Peyer's patch (tissue), 4 donors: ENCODE measurements at regions not wholly inside any gene's neighbourhood (a gene's known extent, or its start where the extent isn't known, plus 50 kb on each side); places are given as distances from the start of the nearest gene placed in this dataset.

Experiments
- DNase-seq, 3 donors: peaks; one replicate each; pipeline ENCODE4 v3.0.0-alpha.2; 2017 to 2019
- H3K27ac ChIP-seq, 4 donors: fragments of 200-600 bp; sonication (generic); one replicate each; pipeline ENCODE4 v1.5.1; 2016 to 2019
- H3K27me3 ChIP-seq, 2 donors: fragments of 200-600 bp; sonication (generic); one replicate each; pipeline ENCODE4 v1.5.1; 2019
- H3K36me3 ChIP-seq, 3 donors: fragments of 200-600 bp; sonication (generic); one replicate each; pipeline ENCODE4 v1.5.1; 2016 to 2019
- H3K4me1 ChIP-seq, 4 donors: fragments of 200-600 bp; sonication (generic); one replicate each; pipeline ENCODE4 v1.5.1; 2016 to 2019
- H3K4me3 ChIP-seq, 4 donors: fragments of 200-600 bp; sonication (generic); 1 replicate in 3 of 4; 2 replicates in 1 of 4; pipeline ENCODE4 v1.5.1; 2016 to 2019; ENCODE audit warnings: mild to moderate bottlenecking in 1 of 4
- H3K9me3 ChIP-seq, 4 donors: fragments of 200-600 bp; sonication (generic); one replicate each; pipeline ENCODE4 v1.5.1; 2016 to 2019; ENCODE audit warnings: mild to moderate bottlenecking in 1 of 4
- CTCF ChIP-seq, 6 experiments: fragments of 450-650 bp in 4 of 6; fragments of 200-600 bp in 2 of 6; sonication (generic) in 1 of 6; IDR thresholded peaks; one replicate each; pipeline ENCODE4 v1.5.1; 2017 to 2019; ENCODE audit warnings: antibody characterized with exemption in 6 of 6, mild to moderate bottlenecking in 3 of 6, moderate library complexity in 1 of 6
- POLR2A ChIP-seq, 2 donors: fragments of 450-650 bp; IDR thresholded peaks; one replicate each; pipeline ENCODE4 v1.5.1; 2017; ENCODE audit warnings: antibody characterized with exemption in 2 of 2, mild to moderate bottlenecking in 2 of 2, moderate library complexity in 2 of 2

- Histone ChIP-seq H3K4me1 (no peaks in the 10 kb centered on the region), H3K36me3 (no peaks in the 10 kb centered on the region), H3K27ac (no peak overlapping the region), H3K9me3 (no peaks in the 10 kb centered on the region), H3K27me3 (no peaks in the 10 kb centered on the region), H3K4me3 (no peak overlapping the region)
- no peak for TF ChIP-seq POLR2A (IDR thresholded peaks at IDR 0.05)
- TF ChIP-seq CTCF (IDR thresholded peaks at IDR 0.05): no peak
- DNase-seq: no peak
These were observed 337.6 kb upstream of the CHRM2 start for GRCh38 chr7:136530831-136531230.

- H3K27ac ChIP-seq: no peak overlapping the region
- H3K9me3 ChIP-seq: no peaks in the 10 kb centered on the region
- no peak for TF ChIP-seq POLR2A (IDR thresholded peaks at IDR 0.05)
- no peak for TF ChIP-seq CTCF (IDR thresholded peaks at IDR 0.05)
- DNase-seq: no peak
- no peaks in the 10 kb centered on the region for H3K27me3 ChIP-seq
- H3K4me1 ChIP-seq: no peaks in the 10 kb centered on the region
- H3K4me3 ChIP-seq: no peak overlapping the region
- no peaks in the 10 kb centered on the region for H3K36me3 ChIP-seq
These were observed 340.1 kb upstream of the CHRM2 start for GRCh38 chr7:136528329-136528728.

GRCh38 chr7:136527554-136527953 is 340.9 kb upstream of the CHRM2 start:
- no peak for DNase-seq
- Histone ChIP-seq H3K36me3 (no peaks in the 10 kb centered on the region), H3K4me1 (no peaks in the 10 kb centered on the region), H3K27me3 (no peaks in the 10 kb centered on the region), H3K9me3 (no peaks in the 10 kb centered on the region), H3K27ac (no peak overlapping the region), H3K4me3 (no peak overlapping the region)
- TF ChIP-seq CTCF (IDR thresholded peaks at IDR 0.05) (no peak), POLR2A (IDR thresholded peaks at IDR 0.05) (no peak)

GRCh38 chr7:136526408-136527105 is 341.9 kb upstream of the CHRM2 start:
- DNase-seq: no peak
- H3K4me1 ChIP-seq: no peaks in the 10 kb centered on the region
- H3K4me3 ChIP-seq: no peak overlapping the region
- no peaks in the 10 kb centered on the region for H3K27me3 ChIP-seq
- no peak for TF ChIP-seq CTCF (IDR thresholded peaks at IDR 0.05)
- TF ChIP-seq POLR2A (IDR thresholded peaks at IDR 0.05): no peak
- no peak overlapping the region for H3K27ac ChIP-seq
- H3K9me3 ChIP-seq: no peaks in the 10 kb centered on the region
- H3K36me3 ChIP-seq: no peaks in the 10 kb centered on the region

- Histone ChIP-seq H3K27ac (no peak overlapping the region), H3K36me3 (no peaks in the 10 kb centered on the region), H3K9me3 (no peaks in the 10 kb centered on the region), H3K27me3 (no peaks in the 10 kb centered on the region), H3K4me1 (no peaks in the 10 kb centered on the region), H3K4me3 (no peak overlapping the region)
- DNase-seq: no peak
- TF ChIP-seq POLR2A (IDR thresholded peaks at IDR 0.05) (no peak), CTCF (IDR thresholded peaks at IDR 0.05) (no peak)
These were observed 344.9 kb upstream of the CHRM2 start for GRCh38 chr7:136523571-136523970.

GRCh38 chr7:136517971-136518370 is 350.5 kb upstream of the CHRM2 start:
- Histone ChIP-seq H3K4me3 (no peak overlapping the region), H3K27ac (no peak overlapping the region), H3K9me3 (no peaks in the 10 kb centered on the region), H3K4me1 (no peaks in the 10 kb centered on the region), H3K36me3 (no peaks in the 10 kb centered on the region), H3K27me3 (no peaks in the 10 kb centered on the region)
- TF ChIP-seq POLR2A (IDR thresholded peaks at IDR 0.05) (no peak), CTCF (IDR thresholded peaks at IDR 0.05) (no peak)
- no peak for DNase-seq
